ENCODE measurements at regions not wholly inside any gene's neighbourhood (a gene's known extent, or its start where the extent isn't known, plus 50 kb on each side); places are given as distances from the start of the nearest gene placed in this dataset.

- no peak overlapping the region for H3K4me3 ChIP-seq
- no peak for DNase-seq
- intact Hi-C loops (cut with DNase I; ENCODE audit: low total_unique reads): no loop called here
- H3K27ac ChIP-seq: no peak overlapping the region
- no peaks in the 10 kb centered on the region for H3K27me3 ChIP-seq
- H3K9me3 ChIP-seq: no peaks in the 10 kb centered on the region
- H3K4me1 ChIP-seq: no peaks in the 10 kb centered on the region
- no peaks in the 10 kb centered on the region for H3K36me3 ChIP-seq
- TF ChIP-seq CTCF (IDR thresholded peaks at IDR 0.05): no peak
These were observed 644.6 kb downstream of the PRR16 start for GRCh38 chr5:121108725-121109124.

DNA sequence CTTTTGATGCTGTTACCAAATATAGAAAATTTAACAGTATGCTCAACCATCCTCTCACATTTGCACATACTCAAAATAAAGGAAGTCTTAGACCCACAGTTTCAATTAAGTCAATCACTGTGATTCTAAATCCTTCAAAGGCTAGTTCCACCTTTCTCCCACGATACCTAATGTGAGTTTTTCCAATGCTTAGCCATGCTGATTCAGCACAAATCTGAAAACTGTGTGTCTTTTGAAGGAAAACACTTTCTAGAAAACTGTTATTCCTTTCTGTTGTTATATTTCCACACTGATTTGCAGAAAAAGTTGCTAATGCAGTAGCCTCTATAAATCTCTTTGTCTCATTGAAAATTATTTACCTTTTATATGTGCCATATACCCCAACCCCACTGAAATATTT is 645.7 kb downstream of the PRR16 start:
- intact Hi-C loops (cut with DNase I; ENCODE audit: low total_unique reads): no loop called here
- TF ChIP-seq CTCF (IDR thresholded peaks at IDR 0.05): no peak
- DNase-seq: no peak
- Histone ChIP-seq H3K4me3 (no peak overlapping the region), H3K4me1 (no peaks in the 10 kb centered on the region), H3K27ac (no peak overlapping the region), H3K9me3 (no peaks in the 10 kb centered on the region), H3K36me3 (no peaks in the 10 kb centered on the region), H3K27me3 (no peaks in the 10 kb centered on the region)

DNA sequence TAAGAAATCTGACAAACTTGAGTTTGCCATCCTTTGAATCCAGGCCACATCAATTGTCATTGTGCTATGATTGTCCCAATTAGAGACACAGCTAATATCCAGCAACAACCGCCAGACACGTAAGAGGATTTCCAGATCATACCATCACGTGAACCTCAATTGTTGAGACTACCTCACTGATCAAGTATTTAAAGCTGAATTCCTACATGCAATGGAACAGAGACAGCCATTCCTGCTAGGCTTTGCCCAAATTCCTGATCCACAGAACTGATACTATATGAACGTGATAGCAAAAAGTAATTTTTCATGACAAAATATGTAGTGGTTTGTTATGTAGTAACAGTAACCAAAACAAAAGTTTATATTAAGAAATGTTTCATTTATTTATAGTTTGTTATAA is 657.7 kb downstream of the PRR16 start:
- no peak overlapping the region for H3K4me3 ChIP-seq
- H3K27me3 ChIP-seq: no peaks in the 10 kb centered on the region
- H3K9me3 ChIP-seq: no peaks in the 10 kb centered on the region
- H3K27ac ChIP-seq: no peak overlapping the region
- no peaks in the 10 kb centered on the region for H3K4me1 ChIP-seq
- intact Hi-C loops (cut with DNase I; ENCODE audit: low total_unique reads): no loop called here
- DNase-seq: no peak
- no peaks in the 10 kb centered on the region for H3K36me3 ChIP-seq
- no peak for TF ChIP-seq CTCF (IDR thresholded peaks at IDR 0.05)

GRCh38 chr5:121138495-121138907 is 674.4 kb downstream of the PRR16 start:
- H3K9me3 ChIP-seq: no peaks in the 10 kb centered on the region
- intact Hi-C loops (cut with DNase I; ENCODE audit: low total_unique reads): no loop called here
- H3K4me1 ChIP-seq: no peaks in the 10 kb centered on the region
- no peak overlapping the region for H3K27ac ChIP-seq
- TF ChIP-seq CTCF (IDR thresholded peaks at IDR 0.05): no peak
- H3K4me3 ChIP-seq: no peak overlapping the region
- DNase-seq: no peak
- no peaks in the 10 kb centered on the region for H3K27me3 ChIP-seq
- H3K36me3 ChIP-seq: no peaks in the 10 kb centered on the region

DNA sequence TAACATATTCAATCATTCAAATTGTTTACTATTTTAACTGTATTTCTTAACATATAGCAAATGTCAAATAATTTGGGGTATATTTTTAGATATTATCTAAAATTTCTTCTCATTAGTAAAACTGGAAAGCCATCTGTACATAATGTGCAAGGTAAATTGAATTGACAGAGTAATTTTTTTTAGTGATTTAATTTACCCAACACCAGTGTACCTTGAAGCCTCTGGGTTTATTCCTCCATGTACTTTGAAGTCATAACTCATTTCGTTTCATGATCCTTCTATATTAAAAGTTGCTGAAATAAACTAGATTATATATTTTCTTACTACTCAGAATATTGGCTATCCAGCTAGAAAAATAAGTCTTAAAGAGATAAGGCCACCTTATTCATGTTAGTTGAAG is 674.9 kb downstream of the PRR16 start:
- Histone ChIP-seq H3K27me3 (no peaks in the 10 kb centered on the region), H3K27ac (no peak overlapping the region), H3K4me1 (no peaks in the 10 kb centered on the region), H3K4me3 (no peak overlapping the region), H3K36me3 (no peaks in the 10 kb centered on the region), H3K9me3 (no peaks in the 10 kb centered on the region)
- no peak for TF ChIP-seq CTCF (IDR thresholded peaks at IDR 0.05)
- DNase-seq: no peak
- intact Hi-C loops (cut with DNase I; ENCODE audit: low total_unique reads): no loop called here

- Histone ChIP-seq H3K9me3 (no peaks in the 10 kb centered on the region), H3K4me1 (no peaks in the 10 kb centered on the region)
- intact Hi-C loops (cut with DNase I; ENCODE audit: low total_unique reads): no loop called here
These were observed 680.7 kb downstream of the PRR16 start for GRCh38 chr5:121144764-121145163.

More at GRCh38 chr5:121144764-121145163, 680.7 kb downstream of the PRR16 start:
- Histone ChIP-seq H3K27me3 (no peaks in the 10 kb centered on the region), H3K27ac (no peak overlapping the region), H3K36me3 (no peaks in the 10 kb centered on the region), H3K4me3 (no peak overlapping the region)
- no peak for TF ChIP-seq CTCF (IDR thresholded peaks at IDR 0.05)
- no peak for DNase-seq
